Ecto neural progenitor cell (in vitro differentiated cells): ENCODE measurements at regions not wholly inside any gene's neighbourhood (a gene's known extent, or its start where the extent isn't known, plus 50 kb on each side); places are given as distances from the start of the nearest gene placed in this dataset.

Experiments
- DNase-seq: peaks from one replicate; pipeline ENCODE4 v3.0.0-alpha.2; 2018; ENCODE audit warnings: low spot score

DNA sequence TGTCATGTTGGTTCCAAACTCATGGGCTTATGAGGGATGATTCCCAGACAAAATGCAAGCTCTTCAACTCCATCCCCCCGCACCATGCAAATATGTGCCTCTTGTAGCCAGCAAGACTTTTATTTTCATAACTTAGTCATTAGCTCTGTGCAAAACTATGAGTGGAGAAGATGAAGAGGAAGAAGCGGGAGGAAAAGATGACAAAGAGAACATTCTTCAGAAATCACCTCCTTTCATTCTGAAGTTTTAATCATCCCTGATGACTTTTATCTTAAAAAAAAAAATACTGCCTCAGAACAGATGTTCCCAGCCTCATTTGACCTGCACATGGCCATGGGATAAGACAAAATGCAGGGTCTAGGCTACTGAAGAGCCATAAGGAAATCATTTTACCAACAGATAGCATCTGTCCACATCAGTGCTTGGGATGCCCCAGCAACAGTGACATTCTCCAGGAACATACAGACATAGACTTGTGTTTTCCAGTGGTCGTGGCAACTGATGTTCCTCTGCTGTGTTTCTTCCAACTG, 145.5 kb downstream of the WNT5A start:
- no peak for DNase-seq

DNA sequence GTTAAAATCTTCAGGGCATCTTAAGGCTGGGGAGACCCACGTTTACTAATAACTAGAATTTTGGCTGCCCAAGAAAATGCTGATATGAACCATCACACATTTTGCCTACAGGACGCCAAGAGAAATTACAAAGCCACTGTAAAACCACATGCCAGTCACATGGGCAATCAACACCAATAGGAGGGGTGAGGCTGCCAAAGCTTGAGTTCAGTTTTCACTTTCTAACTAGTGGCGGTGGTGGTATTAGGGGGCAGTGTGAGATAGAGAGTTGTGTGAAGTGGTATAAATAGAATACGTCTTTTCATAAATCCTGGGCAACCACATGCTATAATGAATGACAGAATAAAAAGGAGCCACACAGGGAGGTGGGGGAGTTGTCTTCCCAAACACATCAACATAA, 147.3 kb downstream of the WNT5A start:
- DNase-seq: no peak

DNA sequence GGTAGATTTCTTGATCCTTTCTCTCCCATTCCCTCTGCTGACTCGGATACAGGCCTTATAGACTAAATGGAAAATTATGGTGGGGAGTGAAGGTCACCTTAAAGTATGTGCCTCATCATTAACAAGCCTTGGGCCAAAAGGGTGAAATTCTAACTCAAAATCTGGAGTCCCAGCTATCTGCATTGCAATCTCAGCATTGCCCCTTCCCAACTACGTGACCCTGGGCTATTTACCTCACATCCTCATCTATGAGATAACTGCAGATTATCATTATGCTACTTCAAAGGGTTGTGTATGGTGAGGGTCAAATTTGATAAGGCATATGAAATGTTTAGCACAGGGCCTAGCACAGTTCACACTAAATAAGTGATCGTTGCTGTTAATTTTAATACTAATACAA, 147.7 kb downstream of the WNT5A start:
- DNase-seq: no peak

DNA sequence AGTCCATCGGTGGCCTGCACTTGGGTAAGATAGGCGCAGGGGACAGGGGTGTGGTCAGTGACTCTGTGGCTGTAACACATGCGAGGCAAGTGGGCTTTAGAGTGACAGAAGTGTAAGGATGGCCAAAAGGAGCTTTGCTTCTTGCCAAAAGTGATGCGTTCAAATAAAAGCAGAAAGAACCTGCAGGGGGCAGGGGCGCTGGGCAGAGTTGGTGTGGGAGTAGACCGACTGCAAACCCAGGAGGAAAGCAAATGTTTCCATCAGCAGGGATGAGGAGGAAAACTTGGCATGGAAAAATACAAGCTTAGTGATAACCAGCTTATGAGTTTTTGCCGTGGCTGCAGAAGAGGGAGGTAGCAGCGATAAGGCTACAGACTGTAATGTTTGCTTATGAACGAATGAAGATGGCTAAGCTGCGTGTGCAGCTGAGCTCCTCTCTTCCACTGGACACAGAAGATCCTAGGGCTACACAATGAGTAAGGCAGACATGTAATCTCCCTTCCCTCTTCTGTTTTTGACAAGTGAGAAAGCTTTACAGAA, 149.4 kb downstream of the WNT5A start:
- DNase-seq: no peak

DNA sequence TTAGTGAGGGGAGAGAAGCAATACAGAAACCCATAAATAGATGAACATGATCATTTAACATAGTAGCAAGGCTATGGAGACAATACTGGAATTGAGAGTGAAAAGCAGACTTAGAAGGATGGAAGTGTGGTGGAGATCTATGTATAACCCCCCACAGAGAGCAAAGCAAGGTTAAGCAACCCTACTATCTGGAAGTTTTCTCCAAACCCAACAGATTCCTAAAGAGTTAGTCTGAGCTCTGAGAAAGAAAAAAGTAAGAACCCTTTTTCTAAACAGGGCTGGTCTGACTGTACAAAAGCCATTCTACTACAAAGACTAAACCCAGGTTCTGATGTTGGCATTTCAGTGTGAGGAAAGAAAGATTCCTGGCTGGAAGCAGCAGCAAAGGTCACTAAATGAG, 153.2 kb downstream of the WNT5A start:
- no peak for DNase-seq

DNA sequence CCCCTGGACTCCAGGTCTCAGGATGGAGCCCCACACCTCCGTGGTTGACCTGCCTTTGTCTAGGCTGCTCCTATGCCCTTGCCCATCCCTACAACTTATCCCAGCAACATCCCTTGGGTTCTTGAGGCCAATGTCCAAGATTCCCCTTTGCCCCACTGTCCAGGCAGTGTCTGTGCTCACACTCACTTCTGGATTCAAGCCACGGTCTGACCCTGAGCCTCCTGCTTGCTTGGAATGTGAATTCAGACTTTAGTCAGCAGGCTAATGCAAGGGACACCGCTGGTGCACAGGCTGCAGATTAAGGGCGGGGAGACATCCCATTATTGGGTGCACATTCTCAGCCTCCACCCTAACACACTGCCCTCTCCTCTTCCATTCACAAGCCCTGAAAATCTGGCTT, 154.1 kb downstream of the WNT5A start:
- no peak for DNase-seq

DNA sequence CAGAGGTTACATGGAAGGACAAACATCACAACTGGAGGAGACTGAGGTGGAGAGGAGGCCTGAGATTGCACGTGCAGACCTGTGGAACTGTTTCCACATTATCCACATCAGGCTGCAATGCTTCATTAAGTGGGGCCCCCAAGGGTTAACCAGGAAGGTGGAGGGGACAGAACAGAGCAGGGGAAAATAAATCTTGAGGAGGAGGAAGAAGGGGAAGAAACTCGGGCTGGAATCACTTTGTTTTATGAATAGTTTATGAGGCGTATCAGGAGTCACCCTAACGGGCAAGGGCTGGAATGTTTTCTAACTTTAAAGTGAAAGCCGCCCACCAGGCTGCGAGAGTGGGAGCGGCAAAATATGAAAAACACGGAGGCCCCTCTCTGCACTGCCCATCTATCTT, 154.9 kb downstream of the WNT5A start:
- no peak for DNase-seq

DNA sequence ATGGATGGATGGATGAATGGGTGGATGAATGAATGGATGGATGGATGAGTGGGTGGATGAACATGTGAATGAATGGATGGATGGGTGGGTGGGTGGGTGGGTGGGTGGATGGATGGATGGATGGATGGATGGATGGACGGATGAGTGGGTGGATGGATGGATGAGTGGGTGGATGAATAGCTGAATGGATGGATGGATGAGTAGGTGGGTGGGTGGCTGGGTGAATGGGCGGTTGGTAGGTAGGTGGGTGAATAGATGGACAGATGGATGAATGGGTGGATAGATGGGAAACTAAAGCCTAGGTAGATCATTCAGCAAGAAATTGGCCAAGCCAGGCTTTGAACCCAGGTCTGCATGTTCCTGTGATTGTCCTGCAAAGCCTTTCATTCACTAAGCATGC, 155.6 kb downstream of the WNT5A start:
- DNase-seq: no peak

DNA sequence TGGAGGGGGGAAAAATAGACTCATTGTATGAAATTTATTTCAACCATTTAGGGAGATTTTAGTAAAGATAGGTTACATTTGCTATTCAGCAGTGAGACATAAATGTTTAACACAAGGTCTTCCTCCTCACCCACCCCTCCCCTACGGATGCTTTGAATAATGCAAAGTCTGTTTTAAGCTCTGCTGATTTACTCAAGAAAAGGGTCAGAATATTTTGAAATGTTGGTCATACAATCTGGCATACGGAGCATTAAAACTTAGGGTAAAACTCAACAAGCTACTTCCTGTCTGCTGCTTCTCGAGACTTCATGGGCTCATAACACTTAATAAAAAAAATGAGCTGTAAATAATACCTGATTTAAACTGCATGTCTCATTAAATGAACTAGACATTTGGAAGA, 156.3 kb downstream of the WNT5A start:
- no peak for DNase-seq

DNA sequence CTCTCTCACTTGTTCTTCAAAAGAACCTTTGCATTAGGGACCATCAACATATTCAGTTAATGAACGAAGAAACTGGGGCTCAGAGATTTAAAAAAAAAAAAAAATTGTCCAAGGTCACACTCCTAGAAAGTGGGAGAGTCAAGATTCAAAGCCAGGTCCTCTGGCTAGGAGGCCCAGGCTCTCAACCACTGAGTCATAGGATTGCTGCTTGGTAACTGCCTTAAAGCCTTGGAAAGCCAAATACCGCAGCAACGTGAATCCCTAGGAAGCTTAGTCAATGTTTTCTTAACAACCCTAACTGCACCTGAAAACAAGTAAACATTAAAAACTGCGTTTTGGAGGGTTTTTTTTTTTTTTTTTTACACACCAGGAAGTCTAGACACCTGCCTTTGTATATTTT, 156.8 kb downstream of the WNT5A start:
- no peak for DNase-seq

DNA sequence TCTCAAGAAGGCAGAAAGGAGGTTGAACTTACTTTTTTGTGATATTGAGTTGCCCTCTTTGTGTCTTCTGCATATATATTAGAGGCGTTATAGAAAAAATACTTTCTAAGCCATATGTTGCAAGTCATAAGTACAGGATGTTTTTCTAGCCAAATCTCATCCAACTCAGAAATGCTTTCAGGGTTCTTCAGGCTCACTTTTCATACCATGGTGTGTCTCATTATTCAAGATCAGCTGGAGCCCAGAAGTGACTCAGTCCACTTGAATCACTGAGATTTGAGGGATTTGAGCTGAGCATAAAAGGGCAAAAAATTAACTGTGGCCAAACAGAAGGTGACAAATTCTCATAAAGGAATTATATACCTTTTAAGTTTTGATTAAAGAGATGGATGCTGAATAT, 157.3 kb downstream of the WNT5A start:
- no peak for DNase-seq

DNA sequence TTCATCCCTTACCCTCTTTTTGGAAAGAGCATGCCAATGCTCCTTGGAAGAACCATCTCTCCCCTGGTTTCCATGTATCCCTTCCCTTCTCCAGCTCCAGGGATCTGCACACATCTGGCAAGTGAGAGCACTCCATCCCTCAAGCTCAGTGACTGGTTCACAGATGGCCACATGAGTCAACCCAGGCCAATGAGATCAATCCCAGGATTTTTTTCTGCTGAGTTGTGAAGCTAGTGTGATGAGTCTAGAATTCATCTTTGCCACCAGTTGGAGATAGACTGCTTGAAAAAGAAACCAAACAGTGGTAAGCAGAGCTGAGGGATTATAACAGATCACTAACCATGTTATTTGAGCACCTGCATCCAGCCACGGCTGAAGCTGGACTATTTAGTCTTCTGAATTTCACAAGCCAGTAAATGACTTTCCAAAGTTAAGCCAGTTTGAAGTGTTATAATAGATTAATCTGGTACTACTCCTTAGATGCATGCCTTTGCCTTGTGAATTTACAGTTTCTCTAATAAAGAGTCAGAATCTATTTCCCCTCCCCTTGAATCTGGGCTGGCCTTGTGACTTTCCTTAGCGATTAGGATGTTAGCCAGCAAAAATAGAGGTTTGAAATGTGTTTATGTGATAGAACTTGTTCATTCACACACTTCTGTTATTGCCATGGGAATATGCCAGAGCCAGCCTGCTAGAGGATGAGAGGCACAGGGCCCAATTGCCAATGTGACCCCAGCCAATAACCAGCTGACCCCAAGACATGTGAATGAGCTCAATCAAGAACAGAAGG, 159.8 kb downstream of the WNT5A start:
- DNase-seq: no peak

DNA sequence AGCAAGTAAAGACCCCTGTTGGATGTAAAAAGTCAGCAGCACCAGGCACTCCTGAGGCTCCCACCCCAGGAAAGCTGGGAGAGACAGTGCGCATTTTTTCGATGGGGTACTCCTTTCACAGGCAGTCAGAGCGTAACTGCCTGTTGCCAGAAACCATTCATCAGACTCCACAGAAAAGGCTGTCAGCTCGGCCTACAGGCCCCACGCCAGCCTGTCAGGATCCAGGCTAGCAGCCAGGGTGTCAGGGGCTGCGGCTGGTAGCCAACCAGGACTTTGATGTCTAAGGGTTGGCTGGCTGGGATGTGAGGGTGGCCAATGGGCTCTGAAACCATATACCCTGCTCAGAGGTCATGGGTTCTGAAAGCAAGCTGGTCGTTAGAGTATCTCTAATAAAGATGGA, 164.5 kb downstream of the WNT5A start:
- no peak for DNase-seq

DNA sequence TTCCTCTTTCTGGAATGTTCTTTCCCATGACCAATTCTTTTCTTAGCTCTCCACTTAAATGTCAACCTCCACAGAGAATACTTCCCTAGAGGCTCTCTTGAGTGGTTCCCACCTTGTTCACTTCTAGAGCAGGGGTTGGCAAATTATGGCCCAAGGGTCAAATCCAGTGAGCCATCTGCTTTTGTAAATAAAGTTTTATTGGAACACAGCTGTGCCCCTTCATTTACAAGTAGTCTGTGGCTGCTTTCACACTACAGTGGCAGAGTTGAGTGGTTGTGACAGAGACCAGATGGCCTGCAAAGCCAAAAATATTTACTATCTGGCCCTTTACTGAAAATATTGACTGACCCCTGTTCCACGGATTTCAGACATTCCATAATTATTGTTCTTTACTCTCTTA, 166.2 kb downstream of the WNT5A start:
- no peak for DNase-seq

DNA sequence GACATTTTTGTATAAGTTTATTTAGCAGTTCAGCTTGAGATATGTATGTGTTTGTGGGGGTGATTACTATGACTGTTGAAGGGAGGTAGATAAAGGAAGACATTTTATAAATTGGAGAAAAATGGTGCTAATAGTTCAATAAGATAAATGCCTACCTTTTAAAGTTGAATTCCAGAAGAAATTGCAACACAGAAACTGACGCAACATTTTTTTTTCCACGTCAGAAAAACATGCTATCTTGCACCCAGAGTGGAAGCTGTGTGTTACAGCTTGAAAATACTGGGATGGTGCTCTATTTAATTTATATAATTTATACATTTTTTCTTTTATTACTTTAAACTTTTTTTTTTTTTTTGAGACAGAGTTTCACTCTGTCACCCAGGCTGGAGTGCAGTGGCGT, 171.7 kb downstream of the WNT5A start:
- no peak for DNase-seq

DNA sequence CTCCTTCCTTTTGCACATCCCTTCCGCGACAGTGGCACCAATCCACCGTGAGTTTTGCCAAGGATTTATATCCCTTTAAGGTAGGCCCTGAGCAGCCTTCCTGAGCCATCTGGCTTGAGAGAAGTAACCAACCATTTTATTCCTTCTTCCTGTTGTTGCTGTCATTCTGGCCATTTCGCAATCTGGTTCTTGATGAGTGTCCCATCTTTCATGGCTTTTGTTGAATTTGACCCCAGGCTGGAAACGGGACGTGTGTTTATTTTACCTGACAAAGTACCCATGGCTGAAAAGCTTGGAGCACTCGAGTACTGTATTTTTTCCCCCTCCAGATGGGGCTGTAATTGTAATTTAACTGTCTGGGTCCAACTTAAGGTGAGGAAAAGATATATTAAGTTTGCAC, 173.4 kb downstream of the WNT5A start:
- no peak for DNase-seq

DNA sequence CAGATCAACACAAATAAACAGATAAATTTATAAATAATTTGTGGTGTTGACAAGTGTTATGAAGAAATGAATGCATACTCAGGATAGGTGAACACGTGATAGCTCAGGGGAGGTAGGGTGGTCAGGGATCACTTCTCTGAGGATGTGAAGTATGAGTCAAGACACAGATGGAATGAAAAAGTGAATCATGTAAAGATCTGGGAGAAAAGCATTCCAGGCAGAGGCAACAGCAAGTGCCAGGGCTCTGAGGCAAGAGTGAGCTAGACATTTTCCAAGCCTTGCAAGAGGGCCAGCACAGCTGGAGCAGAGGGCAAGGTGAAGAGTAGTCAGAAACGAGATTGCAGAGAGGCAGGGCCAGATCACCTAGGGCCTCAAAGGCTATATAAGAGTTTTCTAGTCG, 177.8 kb downstream of the WNT5A start:
- no peak for DNase-seq

DNA sequence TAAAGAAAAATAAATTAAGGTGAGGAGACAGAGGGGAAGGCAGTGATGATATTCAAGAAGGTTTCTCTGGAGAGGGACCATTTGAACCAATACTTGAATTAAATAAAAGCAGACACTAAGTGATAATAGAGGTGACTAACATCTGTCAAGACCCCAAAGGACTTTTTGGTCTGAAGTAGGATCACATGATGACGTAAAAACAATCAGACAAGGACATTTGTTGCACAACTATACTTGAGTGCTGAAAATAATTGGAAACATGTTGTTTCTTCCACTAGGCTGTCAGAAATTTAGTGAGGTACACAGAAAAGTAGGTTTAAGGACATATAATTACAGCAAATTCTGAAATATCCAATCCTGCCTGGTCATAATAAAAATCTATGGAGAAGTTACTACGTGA, 179.5 kb downstream of the WNT5A start:
- DNase-seq: no peak

DNA sequence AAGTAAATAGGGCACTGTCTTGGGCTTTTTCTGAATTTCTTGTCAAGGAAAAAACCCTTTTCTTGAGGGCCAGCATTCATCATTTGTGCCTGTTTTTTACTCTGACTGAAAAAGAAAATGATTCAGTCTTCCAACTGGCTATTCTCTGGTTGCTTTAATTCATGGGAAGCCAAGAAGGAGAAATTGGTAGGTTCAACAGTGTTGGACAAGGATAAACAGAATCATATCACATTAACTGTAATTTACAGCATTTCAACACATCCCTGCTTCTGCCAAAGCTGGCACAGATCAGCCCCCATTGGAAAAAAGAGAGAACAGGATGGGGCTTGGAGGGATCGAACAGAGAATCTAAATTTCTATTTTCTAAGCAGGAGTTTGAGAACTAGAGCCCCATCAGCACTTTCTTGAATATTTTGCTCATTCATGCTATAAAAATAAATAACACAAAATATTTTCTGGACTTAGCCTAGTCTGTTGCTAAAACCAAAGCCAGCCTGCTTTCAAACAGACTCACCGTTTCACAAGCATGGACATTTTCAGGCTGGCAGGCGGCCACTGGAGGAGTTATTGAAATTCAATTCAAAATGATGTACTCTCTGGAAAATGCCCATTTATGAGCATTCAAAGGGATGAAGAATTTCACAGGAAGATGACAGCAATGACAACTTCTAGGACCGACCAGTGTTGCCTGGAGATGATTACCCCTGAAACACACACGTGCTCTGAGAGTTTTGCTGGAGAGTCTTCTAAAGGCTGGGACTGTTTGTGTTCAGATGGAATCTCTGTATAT, 181.2 kb downstream of the WNT5A start:
- DNase-seq: no peak

DNA sequence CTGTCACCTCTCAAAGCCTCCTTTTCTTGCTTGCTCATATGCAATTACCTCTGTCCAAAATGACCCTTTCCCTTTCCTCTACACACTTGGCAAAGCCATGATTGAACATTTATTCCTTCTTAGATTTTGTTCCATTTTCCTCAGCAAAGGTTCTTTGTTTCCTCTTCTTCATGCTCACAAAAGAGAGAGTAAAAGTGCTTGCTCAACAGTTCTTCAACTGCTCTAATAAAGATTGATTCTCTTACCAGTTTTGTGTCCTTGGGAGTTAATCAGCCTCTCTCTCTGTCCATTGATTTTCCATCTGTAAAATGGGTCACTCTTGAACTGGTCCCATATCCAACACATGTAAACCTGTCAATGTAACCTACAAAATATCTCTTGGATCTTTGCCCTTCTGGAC, 186.4 kb downstream of the WNT5A start:
- no peak for DNase-seq

DNA sequence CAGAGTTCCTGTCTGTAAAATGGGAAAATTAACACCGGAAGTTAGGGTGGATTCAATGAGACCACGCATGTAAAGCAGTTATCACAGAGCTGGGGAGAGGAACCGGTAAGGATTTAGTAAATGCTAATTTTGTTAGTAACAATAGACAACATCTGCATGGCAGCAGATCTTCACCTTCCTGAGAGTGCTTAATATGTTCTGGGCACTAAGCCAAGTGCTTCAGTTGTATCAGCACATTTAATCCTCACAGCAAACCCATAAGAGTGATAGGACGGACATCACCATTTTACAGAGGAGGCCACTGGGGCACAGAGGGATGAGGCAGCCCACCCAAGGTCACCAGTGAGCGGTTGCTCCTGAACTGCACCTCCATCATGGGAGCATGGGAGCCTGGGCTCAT, 189.4 kb downstream of the WNT5A start:
- no peak for DNase-seq

DNA sequence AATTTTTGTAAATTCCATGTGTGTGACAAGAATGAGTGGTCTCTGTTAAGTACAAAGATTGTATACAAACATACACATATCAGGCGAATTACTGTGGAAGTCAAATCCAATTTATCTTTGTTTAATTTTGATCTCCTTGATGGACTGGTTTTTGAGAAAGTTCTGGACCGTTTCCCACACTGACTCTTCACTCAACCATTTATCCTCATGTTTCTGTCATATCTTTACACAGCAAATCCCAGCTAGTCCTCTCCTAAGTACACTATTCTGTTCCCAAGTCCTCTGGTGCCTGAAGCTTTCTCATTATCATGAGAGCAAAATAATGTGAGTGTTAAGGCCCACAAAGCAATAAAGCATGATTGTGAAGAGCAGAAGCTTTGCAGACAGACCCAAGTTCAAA, 189.9 kb downstream of the WNT5A start:
- DNase-seq: no peak

DNA sequence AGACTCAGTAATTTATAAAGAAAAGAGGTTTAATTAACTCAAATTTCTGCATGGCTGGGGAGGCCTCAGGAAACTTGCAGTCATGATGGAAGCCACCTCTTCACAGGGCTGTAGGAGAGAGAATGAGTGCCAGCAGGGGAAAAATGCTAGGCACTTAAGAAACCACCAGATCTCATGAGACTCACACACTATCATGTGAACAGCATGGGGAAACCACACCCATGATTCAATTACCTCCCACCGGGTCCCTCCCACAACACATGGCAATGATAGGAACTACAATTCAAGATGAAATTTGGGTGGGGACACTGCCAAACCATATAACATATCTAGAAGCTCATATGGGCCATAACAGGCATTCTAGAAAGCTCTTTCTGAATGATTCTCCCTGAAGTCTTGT, 190.3 kb downstream of the WNT5A start:
- DNase-seq: no peak
